A549 (cell line): ENCODE measurements at regions not wholly inside any gene's neighbourhood (a gene's known extent, or its start where the extent isn't known, plus 50 kb on each side); places are given as distances from the start of the nearest gene placed in this dataset.

Experiments
- CEBPB ChIP-seq, 2 experiments: fragments of >200 bp in 1 of 2; sonication (Bioruptor Twin) in 1 of 2; formaldehyde crosslinking in 1 of 2; IDR thresholded peaks; 2 replicates each; pipeline ENCODE4 v1.6.1; 2012 to 2016
- CTCF ChIP-seq: fragments of >200 bp; sonication (Bioruptor Twin); formaldehyde crosslinking; IDR thresholded peaks from 3 replicates; pipeline ENCODE4 v1.5.1; 2016
- EP300 ChIP-seq, 2 experiments: fragments of >200 bp; sonication (Bioruptor Twin); formaldehyde crosslinking; IDR thresholded peaks; 2 replicates in 1 of 2; 3 replicates in 1 of 2; pipeline ENCODE4 v1.6.1; 2016 to 2017
- JUNB ChIP-seq: fragments of >200 bp; sonication (Bioruptor Twin); formaldehyde crosslinking; IDR thresholded peaks from 2 replicates; pipeline ENCODE4 v1.6.1; 2016
- MAFK ChIP-seq: fragments of 450-650 bp; IDR thresholded peaks from 2 replicates; pipeline ENCODE4 v1.6.1; 2014; ENCODE audit not compliant: partially characterized antibody
- NPAS2 ChIP-seq: fragments of 250-450 bp; sonication (Bioruptor Pico); IDR thresholded peaks from 2 replicates; pipeline ENCODE4 v1.8.0; 2022; ENCODE audit warnings: mild to moderate bottlenecking, moderate library complexity, borderline replicate concordance
- POLR2A ChIP-seq: IDR thresholded peaks from 2 replicates; pipeline ENCODE4 v1.6.1; 2012; ENCODE audit warnings: mild to moderate bottlenecking, low read length
- RAD21 ChIP-seq, 2 experiments: fragments of >200 bp in 1 of 2; sonication (Bioruptor Twin) in 1 of 2; formaldehyde crosslinking in 1 of 2; IDR thresholded peaks in 1 of 2; conservative IDR thresholded peaks in 1 of 2; 2 replicates in 1 of 2; 3 replicates in 1 of 2; pipeline ENCODE4 v1.6.1; 2012 to 2018; ENCODE audit warnings: inconsistent platforms in 1 of 2
- TP53 ChIP-seq: fragments of 250-450 bp; sonication (Bioruptor Pico); IDR thresholded peaks from 2 replicates; pipeline ENCODE4 v1.5.0; 2021; ENCODE audit warnings: mild to moderate bottlenecking, moderate library complexity
- ZC3H11A ChIP-seq: fragments of 450-650 bp; IDR thresholded peaks from 2 replicates; pipeline ENCODE4 v1.6.1; 2014; ENCODE audit warnings: antibody characterized with exemption, mild to moderate bottlenecking
- TF ChIP-seq, protein P1 (sequence below): IDR thresholded peaks from 2 replicates; pipeline ENCODE4 v1.6.1; 2012; ENCODE audit warnings: low read depth, borderline replicate concordance
- TF ChIP-seq, protein P2 (sequence below): fragments of 200-600 bp; sonication (generic); IDR thresholded peaks from 2 replicates; pipeline ENCODE4 v1.6.1; 2016; ENCODE audit warnings: antibody characterized with exemption, mild to moderate bottlenecking, moderate library complexity
- TF ChIP-seq, protein P3 (sequence below): IDR thresholded peaks from 2 replicates; pipeline ENCODE4 v1.6.1; 2012

DNA sequence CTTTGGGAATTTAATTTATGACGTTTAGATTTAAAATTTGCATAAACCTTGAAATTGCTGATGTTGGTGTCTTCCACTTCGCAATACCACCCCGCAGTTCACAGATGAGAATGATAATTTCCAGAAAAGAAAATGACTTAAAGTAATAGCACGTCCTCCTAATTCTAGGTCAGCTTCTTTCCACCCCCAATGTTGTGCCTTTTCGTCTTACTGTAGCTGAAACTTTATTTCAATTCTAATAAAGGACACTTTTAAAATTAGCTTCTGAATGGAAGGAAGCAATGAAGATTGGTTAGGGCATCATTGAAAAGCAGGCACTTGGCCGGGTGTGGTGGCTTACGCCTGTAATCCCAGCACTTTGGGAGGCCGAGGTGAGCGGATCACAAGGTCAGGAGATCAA is 107.4 kb downstream of the MYCN start:
- TF ChIP-seq POLR2A, result no peak
- no peak for TF ChIP-seq ZC3H11A
- TF ChIP-seq CTCF, result no peak
- no peak for TF ChIP-seq TP53 (CRISPR knock-in tag)
- TF ChIP-seq EP300 (IDR thresholded peaks at IDR 0.05), result no peak
- TF ChIP-seq NPAS2, result no peak
- no peak for TF ChIP-seq RAD21 (conservative IDR thresholded peaks at IDR 0.05 in 1 of 2, IDR thresholded peaks at IDR 0.05 in 1 of 2)
- TF ChIP-seq, protein P1, sequence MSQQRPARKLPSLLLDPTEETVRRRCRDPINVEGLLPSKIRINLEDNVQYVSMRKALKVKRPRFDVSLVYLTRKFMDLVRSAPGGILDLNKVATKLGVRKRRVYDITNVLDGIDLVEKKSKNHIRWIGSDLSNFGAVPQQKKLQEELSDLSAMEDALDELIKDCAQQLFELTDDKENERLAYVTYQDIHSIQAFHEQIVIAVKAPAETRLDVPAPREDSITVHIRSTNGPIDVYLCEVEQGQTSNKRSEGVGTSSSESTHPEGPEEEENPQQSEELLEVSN, result no peak
- TF ChIP-seq, protein P2, sequence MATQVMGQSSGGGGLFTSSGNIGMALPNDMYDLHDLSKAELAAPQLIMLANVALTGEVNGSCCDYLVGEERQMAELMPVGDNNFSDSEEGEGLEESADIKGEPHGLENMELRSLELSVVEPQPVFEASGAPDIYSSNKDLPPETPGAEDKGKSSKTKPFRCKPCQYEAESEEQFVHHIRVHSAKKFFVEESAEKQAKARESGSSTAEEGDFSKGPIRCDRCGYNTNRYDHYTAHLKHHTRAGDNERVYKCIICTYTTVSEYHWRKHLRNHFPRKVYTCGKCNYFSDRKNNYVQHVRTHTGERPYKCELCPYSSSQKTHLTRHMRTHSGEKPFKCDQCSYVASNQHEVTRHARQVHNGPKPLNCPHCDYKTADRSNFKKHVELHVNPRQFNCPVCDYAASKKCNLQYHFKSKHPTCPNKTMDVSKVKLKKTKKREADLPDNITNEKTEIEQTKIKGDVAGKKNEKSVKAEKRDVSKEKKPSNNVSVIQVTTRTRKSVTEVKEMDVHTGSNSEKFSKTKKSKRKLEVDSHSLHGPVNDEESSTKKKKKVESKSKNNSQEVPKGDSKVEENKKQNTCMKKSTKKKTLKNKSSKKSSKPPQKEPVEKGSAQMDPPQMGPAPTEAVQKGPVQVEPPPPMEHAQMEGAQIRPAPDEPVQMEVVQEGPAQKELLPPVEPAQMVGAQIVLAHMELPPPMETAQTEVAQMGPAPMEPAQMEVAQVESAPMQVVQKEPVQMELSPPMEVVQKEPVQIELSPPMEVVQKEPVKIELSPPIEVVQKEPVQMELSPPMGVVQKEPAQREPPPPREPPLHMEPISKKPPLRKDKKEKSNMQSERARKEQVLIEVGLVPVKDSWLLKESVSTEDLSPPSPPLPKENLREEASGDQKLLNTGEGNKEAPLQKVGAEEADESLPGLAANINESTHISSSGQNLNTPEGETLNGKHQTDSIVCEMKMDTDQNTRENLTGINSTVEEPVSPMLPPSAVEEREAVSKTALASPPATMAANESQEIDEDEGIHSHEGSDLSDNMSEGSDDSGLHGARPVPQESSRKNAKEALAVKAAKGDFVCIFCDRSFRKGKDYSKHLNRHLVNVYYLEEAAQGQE, result no peak
- TF ChIP-seq JUNB, result no peak
- TF ChIP-seq, protein P3, sequence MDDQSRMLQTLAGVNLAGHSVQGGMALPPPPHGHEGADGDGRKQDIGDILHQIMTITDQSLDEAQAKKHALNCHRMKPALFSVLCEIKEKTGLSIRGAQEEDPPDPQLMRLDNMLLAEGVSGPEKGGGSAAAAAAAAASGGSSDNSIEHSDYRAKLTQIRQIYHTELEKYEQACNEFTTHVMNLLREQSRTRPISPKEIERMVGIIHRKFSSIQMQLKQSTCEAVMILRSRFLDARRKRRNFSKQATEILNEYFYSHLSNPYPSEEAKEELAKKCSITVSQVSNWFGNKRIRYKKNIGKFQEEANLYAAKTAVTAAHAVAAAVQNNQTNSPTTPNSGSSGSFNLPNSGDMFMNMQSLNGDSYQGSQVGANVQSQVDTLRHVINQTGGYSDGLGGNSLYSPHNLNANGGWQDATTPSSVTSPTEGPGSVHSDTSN, result no peak
- no peak for TF ChIP-seq MAFK
- no peak for TF ChIP-seq CEBPB (IDR thresholded peaks at IDR 0.05)
